ENCODE measurements at regions not wholly inside any gene's neighbourhood (a gene's known extent, or its start where the extent isn't known, plus 50 kb on each side); places are given as distances from the start of the nearest gene placed in this dataset.

- TF ChIP-seq CTCF (conservative IDR thresholded peaks at IDR 0.05; ENCODE audit: low read length) = no peak
- TF ChIP-seq EZH2phosphoT487 (IDR thresholded peaks at IDR 0.05; ENCODE audit: borderline replicate concordance) = no peak
Observed at GRCh38 chr13:47437406-47437805, 540.6 kb upstream of the HTR2A start.

Data from Loucy (cell line).